GM23338 (cell line): ENCODE measurements at regions not wholly inside any gene's neighbourhood (a gene's known extent, or its start where the extent isn't known, plus 50 kb on each side); places are given as distances from the start of the nearest gene placed in this dataset.

Experiments used
- ATAC-seq: fragments of 200-7000 bp; cut with Tn5 transposase; 3 replicates; pipeline ENCODE4 v1.9.1; 2020
- DNase-seq: peaks from one replicate; pipeline ENCODE4 v3.0.0-alpha.2; 2015; ENCODE audit warnings: low spot score
- H2AFZ ChIP-seq: fragments of 200-600 bp; sonication (generic); 2 replicates; pipeline ENCODE4 v1.8.0; 2016; ENCODE audit warnings: antibody characterized with exemption, mild to moderate bottlenecking, moderate library complexity
- H3F3A ChIP-seq: fragments of 200-600 bp; sonication (generic); replicated peaks from 2 replicates; pipeline ENCODE4 v1.8.0; 2017; ENCODE audit warnings: antibody characterized with exemption, mixed run types, low read depth
- H3K27ac ChIP-seq: fragments of 200-600 bp; sonication (generic); 2 replicates; pipeline ENCODE4 v1.6.1; 2016; ENCODE audit warnings: low read depth
- H3K27me3 ChIP-seq: fragments of 200-600 bp; sonication (generic); 2 replicates; pipeline ENCODE4 v1.8.0; 2016; ENCODE audit warnings: mild to moderate bottlenecking, mixed run types, moderate library complexity; ENCODE audit not compliant: insufficient read depth
- H3K36me3 ChIP-seq: fragments of 200-600 bp; sonication (generic); 2 replicates; pipeline ENCODE4 v1.8.0; 2016; ENCODE audit warnings: mild to moderate bottlenecking; ENCODE audit not compliant: insufficient read depth
- H3K4me1 ChIP-seq: fragments of 200-600 bp; sonication (generic); 2 replicates; pipeline ENCODE4 v1.8.0; 2016; ENCODE audit warnings: mild to moderate bottlenecking, moderate library complexity; ENCODE audit not compliant: insufficient read depth
- H3K4me2 ChIP-seq: fragments of 200-600 bp; sonication (generic); 2 replicates; pipeline ENCODE4 v1.7.1; 2017; ENCODE audit warnings: mixed run types
- H3K4me3 ChIP-seq: fragments of 200-600 bp; sonication (generic); 2 replicates; pipeline ENCODE4 v1.6.1; 2016; ENCODE audit warnings: mixed run types
- H3K79me2 ChIP-seq: fragments of 200-600 bp; sonication (generic); replicated peaks from 2 replicates; pipeline ENCODE4 v1.8.0; 2017; ENCODE audit warnings: mild to moderate bottlenecking; ENCODE audit not compliant: insufficient read depth
- H3K9me2 ChIP-seq: fragments of 200-600 bp; sonication (generic); 2 replicates; pipeline ENCODE4 v1.8.0; 2017; ENCODE audit not compliant: insufficient read depth
- H4K20me1 ChIP-seq: fragments of 200-600 bp; sonication (generic); replicated peaks from 2 replicates; pipeline ENCODE4 v1.8.0; 2017; ENCODE audit warnings: mild to moderate bottlenecking; ENCODE audit not compliant: insufficient read depth
- H3K27ac Mint-ChIP-seq: 2 replicates; pipeline ENCODE4 v1.8.0; 2020; ENCODE audit warnings: inconsistent platforms, mild to moderate bottlenecking, moderate library complexity, mixed read lengths
- H3K27me3 Mint-ChIP-seq: 3 replicates; pipeline ENCODE4 v1.8.0; 2022; ENCODE audit warnings: low read depth, mild to moderate bottlenecking, moderate library complexity, mixed read lengths, inconsistent platforms; ENCODE audit not compliant: insufficient read depth, poor library complexity
- H3K36me3 Mint-ChIP-seq: 3 replicates; pipeline ENCODE4 v1.8.0; 2021; ENCODE audit warnings: low read depth, mild to moderate bottlenecking, inconsistent platforms, moderate library complexity, mixed read lengths
- H3K4me1 Mint-ChIP-seq: 3 replicates; pipeline ENCODE4 v1.8.0; 2020; ENCODE audit warnings: mild to moderate bottlenecking, inconsistent platforms, mixed read lengths
- H3K4me3 Mint-ChIP-seq: 3 replicates; pipeline ENCODE4 v1.8.0; 2021; ENCODE audit warnings: moderate library complexity, mild to moderate bottlenecking, inconsistent platforms, mixed read lengths
- H3K9me3 Mint-ChIP-seq: 3 replicates; pipeline ENCODE4 v1.8.0; 2020; ENCODE audit warnings: moderate library complexity, mild to moderate bottlenecking, inconsistent platforms, mixed read lengths
- CREB1 ChIP-seq: fragments of 250-450 bp; sonication (Bioruptor Pico); IDR thresholded peaks from 2 replicates; pipeline ENCODE4 v1.5.0; 2020; ENCODE audit warnings: low read depth, mild to moderate bottlenecking, moderate library complexity
- CTCF ChIP-seq, 2 experiments: fragments of 200-600 bp in 1 of 2; sonication (generic) in 1 of 2; conservative IDR thresholded peaks; 2 replicates each; pipeline versions ENCODE4 v1.5.1 to v1.6.1; 2016 to 2017; ENCODE audit warnings: antibody characterized with exemption in 2 of 2, low read depth in 2 of 2, mild to moderate bottlenecking in 2 of 2, moderate library complexity in 1 of 2
- ETS1 ChIP-seq: IDR thresholded peaks from 2 replicates; pipeline ENCODE4 v1.6.1; 2016; ENCODE audit warnings: antibody characterized with exemption
- EZH2 ChIP-seq: fragments of 200-600 bp; sonication (generic); IDR thresholded peaks from one replicate; pipeline ENCODE4 v1.8.0; 2017; ENCODE audit warnings: antibody characterized with exemption, mild to moderate bottlenecking, low read depth; ENCODE audit not compliant: unreplicated experiment
- EZH2phosphoT487 ChIP-seq: fragments of 200-600 bp; sonication (generic); IDR thresholded peaks from one replicate; pipeline ENCODE4 v1.8.1; 2018; ENCODE audit warnings: antibody characterized with exemption; ENCODE audit not compliant: unreplicated experiment
- NANOG ChIP-seq: IDR thresholded peaks from 2 replicates; pipeline ENCODE4 v1.6.1; 2016; ENCODE audit warnings: antibody characterized with exemption, borderline replicate concordance
- POLR2AphosphoS5 ChIP-seq: IDR thresholded peaks from 2 replicates; pipeline ENCODE4 v1.6.1; 2016; ENCODE audit warnings: antibody characterized with exemption, low read depth
- REST ChIP-seq: IDR thresholded peaks from one replicate; pipeline ENCODE4 v1.6.1; 2018; ENCODE audit warnings: antibody characterized with exemption; ENCODE audit not compliant: unreplicated experiment
- ZNF114 ChIP-seq: fragments of 250-450 bp; sonication (Bioruptor Pico); IDR thresholded peaks from 2 replicates; pipeline ENCODE4 v1.5.0; 2020; ENCODE audit warnings: mild to moderate bottlenecking, moderate library complexity
- ZNF462 ChIP-seq: fragments of 250-450 bp; sonication (Bioruptor Pico); IDR thresholded peaks from 2 replicates; pipeline ENCODE4 v1.5.0; 2020; ENCODE audit warnings: mild to moderate bottlenecking, moderate library complexity

- Histone ChIP-seq H3K4me2 (no peak overlapping the region), H3K27me3 (no peaks in the 10 kb centered on the region), H3K4me3 (no peak overlapping the region), H3K79me2 (no peaks in the 10 kb centered on the region), H3K27ac (no peak overlapping the region), H3K4me1 (no peaks in the 10 kb centered on the region), H4K20me1 (no peaks in the 10 kb centered on the region), H3K36me3 (no peaks in the 10 kb centered on the region), H3F3A (no peaks in the 10 kb centered on the region), H3K9me2 (no peaks in the 10 kb centered on the region), H2AFZ (no peak overlapping the region)
- Mint-ChIP-seq H3K9me3 (no peaks in the 10 kb centered on the region), H3K36me3 (no peaks in the 10 kb centered on the region), H3K27me3 (no peaks in the 10 kb centered on the region), H3K27ac (no peak overlapping the region), H3K4me1 (no peaks in the 10 kb centered on the region), H3K4me3 (no peak overlapping the region)
- DNase-seq (no peak), ATAC-seq (no peak)
- TF ChIP-seq EZH2, result no peak
- TF ChIP-seq CTCF (conservative IDR thresholded peaks at IDR 0.05; ENCODE audit: low read depth in 2 of 2), result no peak
- TF ChIP-seq NANOG, result no peak
- no peak for TF ChIP-seq EZH2phosphoT487
- no peak for TF ChIP-seq REST
- TF ChIP-seq POLR2AphosphoS5, result no peak
- no peak for TF ChIP-seq CREB1 (CRISPR knock-in tag)
- no peak for TF ChIP-seq ZNF462 (CRISPR knock-in tag)
- TF ChIP-seq ETS1, result no peak
- TF ChIP-seq ZNF114 (CRISPR knock-in tag), result no peak
Measured at GRCh38 chr2:193222454-193222853, 1027.7 kb upstream of the TMEFF2 start.
